Left lung (tissue), 4 donors: ENCODE measurements at regions not wholly inside any gene's neighbourhood (a gene's known extent, or its start where the extent isn't known, plus 50 kb on each side); places are given as distances from the start of the nearest gene placed in this dataset.
A peak's percentile ranks its signal among the peaks of the same experiment; 100 is the strongest.

Source experiments
- ATAC-seq: fragments of 200-7000 bp; cut with Tn5 transposase; one replicate; pipeline ENCODE4 v1.9.1; 2020; ENCODE audit warnings: moderate library complexity
- DNase-seq, 4 donors: peaks; one replicate each; pipeline ENCODE4 v3.0.0-alpha.2; 2013 to 2020
- H3K27ac ChIP-seq, 2 donors: fragments of 200-600 bp; sonication (generic) in 1 of 2; one replicate each; pipeline versions ENCODE4 v1.5.0 to v1.8.0; 2020 to 2021
- H3K27me3 ChIP-seq, 2 donors: fragments of 200-600 bp; sonication (generic) in 1 of 2; one replicate each; pipeline versions ENCODE4 v1.5.0 to v1.8.0; 2020 to 2021
- H3K36me3 ChIP-seq, 2 donors: fragments of 200-600 bp; sonication (generic) in 1 of 2; one replicate each; pipeline versions ENCODE4 v1.5.0 to v1.8.0; 2020 to 2021
- H3K4me1 ChIP-seq, 2 donors: fragments of 200-600 bp; one replicate each; pipeline ENCODE4 v1.8.0; 2021
- H3K4me3 ChIP-seq, 2 donors: fragments of 200-600 bp; sonication (generic) in 1 of 2; one replicate each; pipeline versions ENCODE4 v1.5.0 to v1.8.0; 2020 to 2021; ENCODE audit warnings: mild to moderate bottlenecking in 1 of 2
- H3K9me3 ChIP-seq, 2 donors: fragments of 200-600 bp; sonication (generic) in 1 of 2; one replicate each; pipeline versions ENCODE4 v1.5.0 to v1.8.0; 2020 to 2021
- CTCF ChIP-seq, 2 donors: fragments of 200-600 bp; sonication (generic) in 1 of 2; IDR thresholded peaks; one replicate each; pipeline versions ENCODE4 v1.5.0 to v1.8.0; 2021; ENCODE audit warnings: antibody characterized with exemption in 2 of 2
- intact Hi-C, 2 donors: fragments of 100-400 bp; cut with DNase I; formaldehyde crosslinking; loops; one replicate each; pipeline versions ENCODE4 v1.11.2 to v1.14.2; 2022
- donor health status: DM: no; HTN: yes; CAD: no.
- donor health status: DM: no; HTN: no; CAD: no.

DNA sequence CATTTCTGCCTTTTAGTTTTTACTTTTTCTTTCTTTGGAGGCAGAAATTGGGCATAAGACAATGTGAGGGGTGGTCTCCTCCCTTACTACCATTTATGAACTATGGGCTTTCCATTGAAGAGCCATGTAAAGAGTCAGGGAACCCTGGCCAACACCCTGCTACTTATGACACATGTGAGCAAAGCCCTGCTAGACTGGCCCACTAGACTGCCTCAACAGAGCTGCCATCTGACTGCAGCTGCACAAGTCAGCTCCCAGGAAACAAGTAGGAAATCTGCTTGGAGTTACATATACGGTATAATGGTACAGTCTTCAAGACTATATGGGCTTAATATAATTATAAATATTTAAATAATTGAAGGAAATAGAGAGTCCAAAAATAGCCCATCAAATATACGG, 816.8 kb downstream of the TRIB2 start:
- H3K27me3 ChIP-seq, result no peaks in the 10 kb centered on the region
- H3K36me3 ChIP-seq, result no peaks in the 10 kb centered on the region
- ATAC-seq, result no peak
- no peaks in the 10 kb centered on the region for H3K4me1 ChIP-seq
- intact Hi-C loops, result no loop called here
- no peak overlapping the region for H3K27ac ChIP-seq
- DNase-seq, result no peak
- no peak for TF ChIP-seq CTCF (IDR thresholded peaks at IDR 0.05)
- H3K9me3 ChIP-seq, result peaks cover 0 to 4% of the 10 kb centered on the region in 2 donors
- H3K4me3 ChIP-seq, result no peak overlapping the region

DNA sequence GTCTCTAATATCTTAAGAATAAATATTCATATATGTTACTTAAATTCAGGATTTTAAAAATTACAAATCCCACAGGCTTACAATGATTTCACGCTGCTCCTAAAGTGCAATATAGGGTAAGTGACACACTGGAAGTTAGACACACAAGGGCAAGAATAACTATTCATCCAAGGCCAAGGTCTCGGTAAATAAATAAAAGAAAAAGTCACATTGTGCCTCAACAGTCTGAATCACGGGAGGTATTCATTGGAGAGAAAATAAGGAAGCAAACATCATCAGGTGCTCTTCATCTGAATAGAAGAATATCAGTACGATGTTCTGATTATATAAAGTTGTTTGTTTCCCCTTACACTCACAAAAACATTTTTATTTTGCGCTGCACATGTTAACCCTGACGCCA, 820.2 kb downstream of the TRIB2 start:
- H3K36me3 ChIP-seq, result no peaks in the 10 kb centered on the region
- ATAC-seq, result no peak
- no peaks in the 10 kb centered on the region for H3K27me3 ChIP-seq
- H3K4me3 ChIP-seq, result no peak overlapping the region
- no peaks in the 10 kb centered on the region for H3K4me1 ChIP-seq
- peaks cover 0 to 4% of the 10 kb centered on the region in 2 donors for H3K9me3 ChIP-seq
- intact Hi-C loops, result no loop called here
- no peak for DNase-seq
- no peak for TF ChIP-seq CTCF (IDR thresholded peaks at IDR 0.05)
- H3K27ac ChIP-seq, result no peak overlapping the region

- Histone ChIP-seq H3K9me3 (no peaks in the 10 kb centered on the region), H3K4me1 (no peaks in the 10 kb centered on the region), H3K4me3 (no peak overlapping the region), H3K36me3 (no peaks in the 10 kb centered on the region), H3K27me3 (no peaks in the 10 kb centered on the region), H3K27ac (no peak overlapping the region)
- intact Hi-C loops, result no loop called here
- TF ChIP-seq CTCF (IDR thresholded peaks at IDR 0.05), result no peak
- ATAC-seq, result no peak
- no peak for DNase-seq
These were observed 821.1 kb downstream of the TRIB2 start for GRCh38 chr2:13537771-13538349.

GRCh38 chr2:13539296-13539695, 822.6 kb downstream of the TRIB2 start:
- H3K9me3 ChIP-seq, result no peaks in the 10 kb centered on the region
- H3K36me3 ChIP-seq, result no peaks in the 10 kb centered on the region
- ATAC-seq, result no peak
- no peaks in the 10 kb centered on the region for H3K27me3 ChIP-seq
- H3K27ac ChIP-seq, result no peak overlapping the region
- intact Hi-C loops, result no loop called here
- H3K4me1 ChIP-seq, result no peaks in the 10 kb centered on the region
- DNase-seq, result no peak
- no peak overlapping the region for H3K4me3 ChIP-seq
- TF ChIP-seq CTCF (IDR thresholded peaks at IDR 0.05), result no peak

DNA sequence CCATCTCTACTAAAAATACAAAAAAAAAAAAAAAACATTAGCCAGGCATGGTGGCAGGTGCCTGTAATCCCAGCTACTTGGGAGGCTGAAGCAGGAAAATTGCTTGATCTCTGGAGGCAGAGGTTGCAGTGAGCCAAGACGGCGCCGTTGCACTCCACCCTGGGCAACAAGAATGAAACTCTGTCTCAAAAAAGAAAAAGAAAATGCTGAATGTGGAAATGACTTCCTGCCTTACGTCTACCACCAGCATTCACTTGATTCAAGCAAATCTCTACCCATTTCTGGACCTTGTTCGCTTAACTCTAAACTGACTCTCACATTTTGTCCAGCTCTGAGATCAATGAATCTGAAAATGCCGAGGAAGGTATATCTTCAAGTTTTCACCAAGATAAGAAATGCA, 825.3 kb downstream of the TRIB2 start:
- intact Hi-C loops, result no loop called here
- no peaks in the 10 kb centered on the region for H3K9me3 ChIP-seq
- no peak overlapping the region for H3K27ac ChIP-seq
- no peaks in the 10 kb centered on the region for H3K36me3 ChIP-seq
- ATAC-seq (no peak), DNase-seq (peak in 1 of 4 donors; percentile 28)
- H3K4me1 ChIP-seq, result no peaks in the 10 kb centered on the region
- no peak overlapping the region for H3K4me3 ChIP-seq
- H3K27me3 ChIP-seq, result no peaks in the 10 kb centered on the region
- no peak for TF ChIP-seq CTCF (IDR thresholded peaks at IDR 0.05)
